Liver (tissue), 8 donors: ENCODE measurements at regions not wholly inside any gene's neighbourhood (a gene's known extent, or its start where the extent isn't known, plus 50 kb on each side); places are given as distances from the start of the nearest gene placed in this dataset.

ENCODE experiments used
- DNase-seq: peaks from one replicate; pipeline ENCODE4 v3.0.0-alpha.2; 2017; ENCODE audit warnings: low spot score
- H3K27ac ChIP-seq, 2 donors: one replicate each; pipeline ENCODE4 v1.7.0; 2013; ENCODE audit warnings: inconsistent platforms in 2 of 2, low read length in 2 of 2, control low read depth in 1 of 2, low read depth in 1 of 2, mild to moderate bottlenecking in 1 of 2
- H3K27me3 ChIP-seq, 4 donors: one replicate each; pipeline versions ENCODE4 v1.6.1 to v1.7.0; 2013; ENCODE audit warnings: low read length in 3 of 4, inconsistent platforms in 1 of 4, mild to moderate bottlenecking in 1 of 4, moderate library complexity in 1 of 4; ENCODE audit not compliant: control insufficient read depth in 4 of 4, insufficient read depth in 4 of 4
- H3K36me3 ChIP-seq, 4 donors: one replicate each; pipeline versions ENCODE4 v1.6.1 to v1.7.0; 2013; ENCODE audit warnings: low read length in 3 of 4, mild to moderate bottlenecking in 3 of 4, low read depth in 1 of 4, moderate library complexity in 1 of 4; ENCODE audit not compliant: control insufficient read depth in 4 of 4, insufficient read depth in 3 of 4
- H3K4me1 ChIP-seq, 4 donors: one replicate each; pipeline versions ENCODE4 v1.6.1 to v1.7.0; 2013; ENCODE audit warnings: low read length in 3 of 4, mild to moderate bottlenecking in 3 of 4, moderate library complexity in 1 of 4; ENCODE audit not compliant: control insufficient read depth in 4 of 4, insufficient read depth in 4 of 4
- H3K4me3 ChIP-seq, 3 donors: one replicate each; pipeline versions ENCODE4 v1.6.1 to v1.7.0; 2013; ENCODE audit warnings: low read length in 3 of 3, control low read depth in 1 of 3, low read depth in 1 of 3, mild to moderate bottlenecking in 1 of 3
- H3K9ac ChIP-seq, 2 donors: one replicate each; pipeline ENCODE4 v1.7.0; 2013; ENCODE audit warnings: low read length in 2 of 2, mild to moderate bottlenecking in 2 of 2, moderate library complexity in 2 of 2, control low read depth in 1 of 2, low read depth in 1 of 2
- H3K9me3 ChIP-seq, 4 donors: one replicate each; pipeline versions ENCODE4 v1.6.1 to v1.7.0; 2013; ENCODE audit warnings: low read length in 3 of 4; ENCODE audit not compliant: control insufficient read depth in 4 of 4
- ATF3 ChIP-seq: IDR thresholded peaks from 2 replicates; pipeline ENCODE4 v1.6.1; 2016; ENCODE audit warnings: antibody characterized with exemption
- CTCF ChIP-seq: fragments of 150-350 bp; IDR thresholded peaks from 2 replicates; pipeline ENCODE4 v1.5.1; 2017; ENCODE audit warnings: improper control_type of control experiment, low read depth, low read length; ENCODE audit not compliant: missing input control
- EGR1 ChIP-seq, 2 donors: IDR thresholded peaks; 2 replicates each; pipeline ENCODE4 v1.6.1; 2016 to 2018; ENCODE audit warnings: antibody characterized with exemption in 2 of 2, low read depth in 2 of 2
- FOXA1 ChIP-seq: IDR thresholded peaks from 2 replicates; pipeline ENCODE4 v1.6.1; 2016; ENCODE audit warnings: antibody characterized with exemption
- FOXA2 ChIP-seq: IDR thresholded peaks from 2 replicates; pipeline ENCODE4 v1.6.1; 2016; ENCODE audit warnings: antibody characterized with exemption
- GABPA ChIP-seq, 2 donors: IDR thresholded peaks in 1 of 2; conservative IDR thresholded peaks in 1 of 2; 2 replicates each; pipeline ENCODE4 v1.6.1; 2016; ENCODE audit warnings: antibody characterized with exemption in 2 of 2, mild to moderate bottlenecking in 1 of 2, moderate library complexity in 1 of 2
- HNF4G ChIP-seq: IDR thresholded peaks from 2 replicates; pipeline ENCODE4 v1.6.1; 2016; ENCODE audit warnings: antibody characterized with exemption
- JUND ChIP-seq, 2 donors: IDR thresholded peaks; 2 replicates each; pipeline ENCODE4 v1.6.1; 2016; ENCODE audit warnings: antibody characterized with exemption in 2 of 2
- MAX ChIP-seq: IDR thresholded peaks from 2 replicates; pipeline ENCODE4 v1.6.1; 2016; ENCODE audit warnings: antibody characterized with exemption
- NR2F2 ChIP-seq: IDR thresholded peaks from 2 replicates; pipeline ENCODE4 v1.6.1; 2016; ENCODE audit warnings: antibody characterized with exemption
- RAD21 ChIP-seq, 2 donors: IDR thresholded peaks; 2 replicates each; pipeline ENCODE4 v1.6.1; 2016; ENCODE audit warnings: antibody characterized with exemption in 2 of 2, mild to moderate bottlenecking in 2 of 2
- REST ChIP-seq: IDR thresholded peaks from 2 replicates; pipeline ENCODE4 v1.6.1; 2016; ENCODE audit warnings: antibody characterized with exemption, mild to moderate bottlenecking
- SP1 ChIP-seq: IDR thresholded peaks from 2 replicates; pipeline ENCODE4 v1.6.1; 2018; ENCODE audit warnings: antibody characterized with exemption, mild to moderate bottlenecking
- YY1 ChIP-seq: IDR thresholded peaks from 2 replicates; pipeline ENCODE4 v1.6.1; 2016; ENCODE audit warnings: antibody characterized with exemption, mild to moderate bottlenecking
- ZBTB33 ChIP-seq: IDR thresholded peaks from 2 replicates; pipeline ENCODE4 v1.6.1; 2016; ENCODE audit warnings: antibody characterized with exemption
- WGBS: extraction: QIAGEN DNeasy Blood & Tissue Kit; methylation state at CpG from one replicate; pipeline ENCODE4 v1.1.7; 2013; 5-methylcytosine and 5-hydroxymethylcytosine counted together
- donor health status: healthy.
- donor health status: healthy.
- donor health status: healthy.
- donor health status: healthy.
- donor health status: healthy.

- TF ChIP-seq FOXA1: no peak
- no peak for TF ChIP-seq ATF3
- TF ChIP-seq YY1: no peak
- no peak for TF ChIP-seq JUND (IDR thresholded peaks at IDR 0.05)
- no peak for TF ChIP-seq FOXA2
- no peak for TF ChIP-seq EGR1 (IDR thresholded peaks at IDR 0.05; ENCODE audit: low read depth in 2 of 2)
Observed at GRCh38 chr5:89560696-89561095, 677.7 kb upstream of the MEF2C start (continued).

GRCh38 chr5:89556215-89556913 is 673.4 kb upstream of the MEF2C start:
- no peaks in the 10 kb centered on the region for H3K9me3 ChIP-seq
- DNase-seq: no peak
- H3K4me3 ChIP-seq: no peak overlapping the region
- WGBS: 79% methylated on average over 5 of the region's 5 CpGs
- H3K9ac ChIP-seq: no peak overlapping the region
- TF ChIP-seq REST (no peak), SP1 (no peak), GABPA (IDR thresholded peaks at IDR 0.05 in 1 of 2, conservative IDR thresholded peaks at IDR 0.05 in 1 of 2) (no peak), RAD21 (IDR thresholded peaks at IDR 0.05) (no peak), ZBTB33 (no peak)
- no peaks in the 10 kb centered on the region for H3K4me1 ChIP-seq
- H3K27me3 ChIP-seq: no peaks in the 10 kb centered on the region
- H3K36me3 ChIP-seq: no peaks in the 10 kb centered on the region
- no peak overlapping the region for H3K27ac ChIP-seq

GRCh38 chr5:89546657-89547056 is 663.7 kb upstream of the MEF2C start:
- Histone ChIP-seq H3K36me3 (no peaks in the 10 kb centered on the region), H3K9me3 (peaks cover 0 to 2% (median 0%) of the 10 kb centered on the region in 4 donors), H3K27me3 (no peaks in the 10 kb centered on the region), H3K27ac (no peak overlapping the region), H3K4me1 (no peaks in the 10 kb centered on the region), H3K4me3 (no peak overlapping the region), H3K9ac (no peak overlapping the region)
- 87% methylated on average over 1 of the region's 1 CpG for WGBS
- TF ChIP-seq FOXA1 (no peak), SP1 (no peak), ATF3 (no peak), CTCF (no peak), NR2F2 (no peak), GABPA (IDR thresholded peaks at IDR 0.05 in 1 of 2, conservative IDR thresholded peaks at IDR 0.05 in 1 of 2) (no peak), HNF4G (no peak), REST (no peak), MAX (no peak)
- no peak for DNase-seq
